ENCODE measurements at regions not wholly inside any gene's neighbourhood (a gene's known extent, or its start where the extent isn't known, plus 50 kb on each side); places are given as distances from the start of the nearest gene placed in this dataset.

- no peak for DNase-seq (ENCODE audit: low read depth)
Observed at GRCh38 chr2:43171789-43172188, 54.6 kb downstream of the ZFP36L2 start.

- DNase-seq (ENCODE audit: low read depth), result no peak
Observed at GRCh38 chr2:43170405-43171105, 55.9 kb downstream of the ZFP36L2 start.

- peak; percentile 37 for DNase-seq (ENCODE audit: low read depth)
Observed at GRCh38 chr2:43169987-43170386, 56.4 kb downstream of the ZFP36L2 start.

GRCh38 chr2:43169099-43169945 lies 57.1 kb downstream of the ZFP36L2 start:
- DNase-seq (ENCODE audit: low read depth), result no peak

GRCh38 chr2:43168016-43168369 lies 58.4 kb downstream of the ZFP36L2 start:
- DNase-seq (ENCODE audit: low read depth), result no peak

GRCh38 chr2:43165378-43166069 lies 60.9 kb downstream of the ZFP36L2 start:
- DNase-seq (ENCODE audit: low read depth), result no peak

GRCh38 chr2:43164686-43165085 lies 61.7 kb downstream of the ZFP36L2 start:
- no peak for DNase-seq (ENCODE audit: low read depth)

- DNase-seq (ENCODE audit: low read depth), result no peak
Observed at GRCh38 chr2:43163584-43164270, 62.7 kb downstream of the ZFP36L2 start.

- DNase-seq (ENCODE audit: low read depth), result no peak
Observed at GRCh38 chr2:43162511-43162776, 64.0 kb downstream of the ZFP36L2 start.

- no peak for DNase-seq (ENCODE audit: low read depth)
Observed at GRCh38 chr2:43161650-43162510, 64.5 kb downstream of the ZFP36L2 start.

GRCh38 chr2:43160778-43161177 lies 65.6 kb downstream of the ZFP36L2 start:
- no peak for DNase-seq (ENCODE audit: low read depth)

- no peak for DNase-seq (ENCODE audit: low read depth)
Observed at GRCh38 chr2:43159797-43160196, 66.6 kb downstream of the ZFP36L2 start.

GRCh38 chr2:43158259-43158880 lies 68.0 kb downstream of the ZFP36L2 start:
- DNase-seq (ENCODE audit: low read depth), result peak; percentile 52

- no peak for DNase-seq (ENCODE audit: low read depth)
Observed at GRCh38 chr2:43157506-43158246, 68.7 kb downstream of the ZFP36L2 start.

GRCh38 chr2:43155851-43156411 lies 70.5 kb downstream of the ZFP36L2 start:
- no peak for DNase-seq (ENCODE audit: low read depth)

GRCh38 chr2:43154685-43155084 lies 71.7 kb downstream of the ZFP36L2 start:
- DNase-seq (ENCODE audit: low read depth), result no peak

- no peak for DNase-seq (ENCODE audit: low read depth)
Observed at GRCh38 chr2:43152741-43153647, 73.4 kb downstream of the ZFP36L2 start.

GRCh38 chr2:43152186-43152585 lies 74.2 kb downstream of the ZFP36L2 start:
- DNase-seq (ENCODE audit: low read depth), result no peak
